ENCODE measurements at regions not wholly inside any gene's neighbourhood (a gene's known extent, or its start where the extent isn't known, plus 50 kb on each side); places are given as distances from the start of the nearest gene placed in this dataset.

- TF ChIP-seq, protein P1, sequence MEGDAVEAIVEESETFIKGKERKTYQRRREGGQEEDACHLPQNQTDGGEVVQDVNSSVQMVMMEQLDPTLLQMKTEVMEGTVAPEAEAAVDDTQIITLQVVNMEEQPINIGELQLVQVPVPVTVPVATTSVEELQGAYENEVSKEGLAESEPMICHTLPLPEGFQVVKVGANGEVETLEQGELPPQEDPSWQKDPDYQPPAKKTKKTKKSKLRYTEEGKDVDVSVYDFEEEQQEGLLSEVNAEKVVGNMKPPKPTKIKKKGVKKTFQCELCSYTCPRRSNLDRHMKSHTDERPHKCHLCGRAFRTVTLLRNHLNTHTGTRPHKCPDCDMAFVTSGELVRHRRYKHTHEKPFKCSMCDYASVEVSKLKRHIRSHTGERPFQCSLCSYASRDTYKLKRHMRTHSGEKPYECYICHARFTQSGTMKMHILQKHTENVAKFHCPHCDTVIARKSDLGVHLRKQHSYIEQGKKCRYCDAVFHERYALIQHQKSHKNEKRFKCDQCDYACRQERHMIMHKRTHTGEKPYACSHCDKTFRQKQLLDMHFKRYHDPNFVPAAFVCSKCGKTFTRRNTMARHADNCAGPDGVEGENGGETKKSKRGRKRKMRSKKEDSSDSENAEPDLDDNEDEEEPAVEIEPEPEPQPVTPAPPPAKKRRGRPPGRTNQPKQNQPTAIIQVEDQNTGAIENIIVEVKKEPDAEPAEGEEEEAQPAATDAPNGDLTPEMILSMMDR (IDR thresholded peaks at IDR 0.05) = no peak
- TF ChIP-seq POLR2A (IDR thresholded peaks at IDR 0.05) (no peak), EP300 (IDR thresholded peaks at IDR 0.05) (no peak)
These were observed 74.0 kb upstream of the POMP start for GRCh38 chr13:28584873-28585381.
